ENCODE measurements at regions not wholly inside any gene's neighbourhood (a gene's known extent, or its start where the extent isn't known, plus 50 kb on each side); places are given as distances from the start of the nearest gene placed in this dataset.

DNA sequence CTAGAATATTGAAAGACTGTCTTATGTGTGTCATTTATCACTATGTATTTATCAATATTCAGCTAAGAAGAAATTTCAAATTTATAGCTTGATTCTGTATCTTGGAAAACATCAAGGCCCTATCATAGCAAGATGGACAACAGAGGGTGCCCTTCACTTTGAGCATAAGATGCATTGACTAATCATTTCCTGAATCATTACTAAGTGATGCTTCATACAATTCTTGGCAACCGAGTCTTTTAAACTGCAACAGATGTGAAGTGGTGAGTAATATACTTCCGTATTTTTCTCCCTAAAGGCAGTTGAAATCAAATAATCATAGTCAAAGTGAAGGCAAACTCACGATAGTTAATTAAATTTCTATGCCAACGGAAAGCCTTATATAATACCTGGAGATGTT, 318.6 kb upstream of the RGMB start:
- TF ChIP-seq, protein P1, sequence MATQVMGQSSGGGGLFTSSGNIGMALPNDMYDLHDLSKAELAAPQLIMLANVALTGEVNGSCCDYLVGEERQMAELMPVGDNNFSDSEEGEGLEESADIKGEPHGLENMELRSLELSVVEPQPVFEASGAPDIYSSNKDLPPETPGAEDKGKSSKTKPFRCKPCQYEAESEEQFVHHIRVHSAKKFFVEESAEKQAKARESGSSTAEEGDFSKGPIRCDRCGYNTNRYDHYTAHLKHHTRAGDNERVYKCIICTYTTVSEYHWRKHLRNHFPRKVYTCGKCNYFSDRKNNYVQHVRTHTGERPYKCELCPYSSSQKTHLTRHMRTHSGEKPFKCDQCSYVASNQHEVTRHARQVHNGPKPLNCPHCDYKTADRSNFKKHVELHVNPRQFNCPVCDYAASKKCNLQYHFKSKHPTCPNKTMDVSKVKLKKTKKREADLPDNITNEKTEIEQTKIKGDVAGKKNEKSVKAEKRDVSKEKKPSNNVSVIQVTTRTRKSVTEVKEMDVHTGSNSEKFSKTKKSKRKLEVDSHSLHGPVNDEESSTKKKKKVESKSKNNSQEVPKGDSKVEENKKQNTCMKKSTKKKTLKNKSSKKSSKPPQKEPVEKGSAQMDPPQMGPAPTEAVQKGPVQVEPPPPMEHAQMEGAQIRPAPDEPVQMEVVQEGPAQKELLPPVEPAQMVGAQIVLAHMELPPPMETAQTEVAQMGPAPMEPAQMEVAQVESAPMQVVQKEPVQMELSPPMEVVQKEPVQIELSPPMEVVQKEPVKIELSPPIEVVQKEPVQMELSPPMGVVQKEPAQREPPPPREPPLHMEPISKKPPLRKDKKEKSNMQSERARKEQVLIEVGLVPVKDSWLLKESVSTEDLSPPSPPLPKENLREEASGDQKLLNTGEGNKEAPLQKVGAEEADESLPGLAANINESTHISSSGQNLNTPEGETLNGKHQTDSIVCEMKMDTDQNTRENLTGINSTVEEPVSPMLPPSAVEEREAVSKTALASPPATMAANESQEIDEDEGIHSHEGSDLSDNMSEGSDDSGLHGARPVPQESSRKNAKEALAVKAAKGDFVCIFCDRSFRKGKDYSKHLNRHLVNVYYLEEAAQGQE (IDR thresholded peaks at IDR 0.05; ENCODE audit: insufficient read depth in 1 of 2, low read depth in 2 of 2, low read length in 2 of 2): no peak
- TF ChIP-seq SIN3A (IDR thresholded peaks at IDR 0.05; ENCODE audit: borderline replicate concordance, insufficient read depth, low read length): no peak
- no peak for TF ChIP-seq FOXP2 (optimal IDR thresholded peaks at IDR 0.05; ENCODE audit: borderline replicate concordance, extremely low read depth, extremely low read length, insufficient read depth)
- TF ChIP-seq POLR2AphosphoS5 (IDR thresholded peaks at IDR 0.05; ENCODE audit: low read depth, low read length): no peak
- no peak for TF ChIP-seq TAF1 (IDR thresholded peaks at IDR 0.05; ENCODE audit: borderline replicate concordance, insufficient read depth, low read length)

DNA sequence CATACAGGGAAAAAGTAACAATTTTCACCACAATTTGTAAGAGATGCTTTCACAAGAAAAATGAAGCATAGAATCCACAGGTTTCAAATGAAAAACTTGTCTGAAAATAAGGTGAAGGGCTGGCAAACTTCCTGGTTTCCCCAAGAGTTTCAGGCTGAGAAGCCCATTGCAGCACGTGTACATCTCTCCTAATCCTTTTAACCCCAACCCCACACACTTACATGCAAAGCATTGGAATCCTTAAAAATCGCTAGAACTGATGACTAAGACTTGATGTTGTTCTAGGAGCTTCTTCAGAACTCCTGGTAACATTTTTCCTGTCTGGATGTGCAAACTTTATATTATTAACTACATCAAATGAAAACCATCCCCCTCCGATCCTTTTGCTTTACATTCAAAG, 317.8 kb upstream of the RGMB start:
- TF ChIP-seq, protein P1 (IDR thresholded peaks at IDR 0.05; ENCODE audit: insufficient read depth in 1 of 2, low read depth in 2 of 2, low read length in 2 of 2): no peak
- TF ChIP-seq TAF1 (IDR thresholded peaks at IDR 0.05; ENCODE audit: borderline replicate concordance, insufficient read depth, low read length): no peak
- no peak for TF ChIP-seq POLR2AphosphoS5 (IDR thresholded peaks at IDR 0.05; ENCODE audit: low read depth, low read length)
- no peak for TF ChIP-seq SIN3A (IDR thresholded peaks at IDR 0.05; ENCODE audit: borderline replicate concordance, insufficient read depth, low read length)
- TF ChIP-seq FOXP2 (optimal IDR thresholded peaks at IDR 0.05; ENCODE audit: borderline replicate concordance, extremely low read depth, extremely low read length, insufficient read depth): no peak

DNA sequence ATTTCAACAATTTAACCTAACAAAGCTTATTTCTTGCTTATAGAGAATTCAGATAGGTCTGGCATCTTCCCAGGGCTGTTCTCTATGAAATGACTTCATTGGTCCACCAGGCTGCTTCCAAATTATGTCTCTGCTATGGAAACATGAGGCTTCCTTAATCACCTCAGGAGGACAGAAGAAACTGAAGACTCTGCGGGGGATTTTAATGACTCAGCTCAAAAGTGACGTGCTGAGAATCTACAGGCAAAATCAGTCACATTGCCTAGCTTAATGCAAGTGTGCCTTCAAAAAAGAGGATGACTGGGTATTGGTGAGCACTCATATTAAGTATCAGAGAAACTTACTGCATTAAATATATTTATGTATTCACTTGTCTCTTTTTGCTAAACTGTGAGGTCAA, 315.5 kb upstream of the RGMB start:
- no peak for TF ChIP-seq POLR2AphosphoS5 (IDR thresholded peaks at IDR 0.05; ENCODE audit: low read depth, low read length)
- TF ChIP-seq, protein P1 (IDR thresholded peaks at IDR 0.05; ENCODE audit: insufficient read depth in 1 of 2, low read depth in 2 of 2, low read length in 2 of 2): no peak
- TF ChIP-seq FOXP2 (optimal IDR thresholded peaks at IDR 0.05; ENCODE audit: borderline replicate concordance, extremely low read depth, extremely low read length, insufficient read depth): no peak
- no peak for TF ChIP-seq SIN3A (IDR thresholded peaks at IDR 0.05; ENCODE audit: borderline replicate concordance, insufficient read depth, low read length)
- no peak for TF ChIP-seq TAF1 (IDR thresholded peaks at IDR 0.05; ENCODE audit: borderline replicate concordance, insufficient read depth, low read length)

DNA sequence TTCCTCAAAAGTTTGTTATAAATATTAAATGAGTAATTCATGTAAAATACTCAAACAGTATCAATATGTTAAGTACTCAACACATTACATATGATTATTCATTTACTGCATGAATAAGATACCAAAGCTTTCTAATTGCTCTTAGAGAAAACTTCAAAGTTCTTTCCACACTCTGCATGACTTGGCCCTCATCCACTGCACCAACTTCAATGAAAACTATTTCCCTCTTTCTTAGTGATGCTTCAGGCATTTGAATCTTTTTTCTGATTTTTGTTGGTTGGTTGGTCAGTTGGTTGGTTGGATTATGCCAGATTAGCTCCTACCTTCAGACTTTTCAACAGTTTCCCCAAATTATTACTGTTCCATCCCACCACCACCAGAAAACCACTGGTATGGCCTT, 314.7 kb upstream of the RGMB start:
- no peak for TF ChIP-seq TAF1 (IDR thresholded peaks at IDR 0.05; ENCODE audit: borderline replicate concordance, insufficient read depth, low read length)
- no peak for TF ChIP-seq SIN3A (IDR thresholded peaks at IDR 0.05; ENCODE audit: borderline replicate concordance, insufficient read depth, low read length)
- no peak for TF ChIP-seq FOXP2 (optimal IDR thresholded peaks at IDR 0.05; ENCODE audit: borderline replicate concordance, extremely low read depth, extremely low read length, insufficient read depth)
- TF ChIP-seq, protein P1 (IDR thresholded peaks at IDR 0.05; ENCODE audit: insufficient read depth in 1 of 2, low read depth in 2 of 2, low read length in 2 of 2): no peak
- TF ChIP-seq POLR2AphosphoS5 (IDR thresholded peaks at IDR 0.05; ENCODE audit: low read depth, low read length): no peak

DNA sequence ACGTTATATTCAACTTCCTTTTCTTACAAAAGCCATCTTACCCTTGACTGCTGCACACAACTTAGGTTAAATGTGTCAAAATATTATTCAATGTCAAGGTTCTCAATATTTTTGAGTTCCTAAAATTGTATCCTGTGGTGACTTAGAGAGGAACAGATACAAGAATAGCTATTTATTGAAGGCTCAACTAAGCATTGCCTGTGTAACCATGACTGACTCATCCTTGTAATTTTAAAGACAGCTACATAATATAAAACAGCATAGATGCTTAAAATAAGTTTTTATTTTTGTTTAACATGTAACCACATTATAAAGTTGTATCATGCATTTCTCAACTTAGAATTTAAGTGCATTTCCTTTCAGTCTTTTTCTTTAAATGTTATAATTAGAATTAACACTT, 312.9 kb upstream of the RGMB start:
- no peak for TF ChIP-seq SIN3A (IDR thresholded peaks at IDR 0.05; ENCODE audit: borderline replicate concordance, insufficient read depth, low read length)
- TF ChIP-seq TAF1 (IDR thresholded peaks at IDR 0.05; ENCODE audit: borderline replicate concordance, insufficient read depth, low read length): no peak
- TF ChIP-seq, protein P1 (IDR thresholded peaks at IDR 0.05; ENCODE audit: insufficient read depth in 1 of 2, low read depth in 2 of 2, low read length in 2 of 2): no peak
- TF ChIP-seq FOXP2 (optimal IDR thresholded peaks at IDR 0.05; ENCODE audit: borderline replicate concordance, extremely low read depth, extremely low read length, insufficient read depth): no peak
- no peak for TF ChIP-seq POLR2AphosphoS5 (IDR thresholded peaks at IDR 0.05; ENCODE audit: low read depth, low read length)
